ENCODE measurements at regions not wholly inside any gene's neighbourhood (a gene's known extent, or its start where the extent isn't known, plus 50 kb on each side); places are given as distances from the start of the nearest gene placed in this dataset.
A peak's percentile ranks its signal among the peaks of the same experiment; 100 is the strongest.

DNA sequence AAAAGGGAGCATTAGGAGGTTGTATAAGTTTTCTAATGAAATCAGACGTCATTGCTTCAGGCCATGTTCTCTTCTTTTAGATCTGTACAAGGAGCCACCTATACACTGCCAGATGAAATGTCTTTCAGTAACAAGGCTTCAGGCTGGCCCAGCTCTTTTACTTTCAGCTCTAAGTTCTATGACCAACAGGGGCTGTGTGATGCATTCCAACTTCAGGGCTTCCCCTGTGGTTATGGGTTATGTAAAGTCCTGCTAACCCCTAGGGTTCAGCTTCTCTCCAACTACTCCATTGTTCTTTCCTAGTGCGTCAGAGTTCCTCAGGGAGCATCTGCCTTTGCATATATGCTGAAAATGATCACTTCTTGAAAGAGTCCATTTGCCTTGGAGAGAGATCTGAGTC, 79.4 kb upstream of the TTC29 start:
- H3K56ac ChIP-seq (replicated peaks; ENCODE audit: insufficient read length, low read depth, low read length): no peak overlapping the region
- H3K36me3 ChIP-seq (ENCODE audit: control insufficient read depth in 2 of 4, insufficient read depth in 4 of 4, low read length in 3 of 4): no peaks in the 10 kb centered on the region
- H3K18ac ChIP-seq (ENCODE audit: extremely low read depth, low read length): no peak overlapping the region
- no peak overlapping the region for H4K91ac ChIP-seq (replicated peaks; ENCODE audit: insufficient read length, low read length)
- H3K4me1 ChIP-seq (replicated peaks in 1 of 4; ENCODE audit: control insufficient read depth in 3 of 4, insufficient read depth in 4 of 4, low read length in 3 of 4): no peaks in the 10 kb centered on the region; a peak in 1 of 7 replicates
- 72% methylated on average over 2 of the region's 2 CpGs; no CpG with 5 or more reads in 1 of the 2 experiments for WGBS, 2 experiments (ENCODE audit: extremely low coverage in 1 of 2, insufficient coverage in 1 of 2, insufficient read length in 1 of 2, insufficient replicate concordance in 2 of 2, low coverage in 1 of 2, low lambda C conversion rate in 2 of 2, missing lambda C conversion rate in 1 of 2)
- no peak overlapping the region for H4K8ac ChIP-seq (ENCODE audit: extremely low read depth, insufficient read depth, low read length)
- no peak overlapping the region for H3K9ac ChIP-seq (replicated peaks in 1 of 4; ENCODE audit: extremely low read depth in 1 of 4, low read depth in 3 of 4, low read length in 3 of 4)
- no peak overlapping the region for H2BK12ac ChIP-seq (ENCODE audit: low read depth, low read length)
- H2BK20ac ChIP-seq (ENCODE audit: low read length): no peak overlapping the region
- no peak for TF ChIP-seq CTBP2 (IDR thresholded peaks at IDR 0.05; ENCODE audit: borderline replicate concordance, insufficient read depth, insufficient read length, low read length)
- TF ChIP-seq FOSL1 (IDR thresholded peaks at IDR 0.05; ENCODE audit: insufficient read depth, low read depth, low read length): no peak
- no peak for TF ChIP-seq TBP (IDR thresholded peaks at IDR 0.05; ENCODE audit: low read depth, low read length)
- no peak for TF ChIP-seq NANOG (IDR thresholded peaks at IDR 0.05; ENCODE audit: insufficient read depth, low read depth, low read length, poor library complexity, severe bottlenecking)
- H3K4ac ChIP-seq (replicated peaks; ENCODE audit: insufficient read length, low read depth, low read length): no peak overlapping the region
- no peak overlapping the region for H3K14ac ChIP-seq (ENCODE audit: insufficient read length)
- H3K4me3 ChIP-seq (ENCODE audit: extremely low read depth in 1 of 4, insufficient read depth in 2 of 4, low read depth in 3 of 4, low read length in 4 of 4): no peak overlapping the region
- H2BK120ac ChIP-seq (replicated peaks; ENCODE audit: low read depth, low read length): no peak overlapping the region
- H3K23ac ChIP-seq (ENCODE audit: insufficient read length): no peak overlapping the region
- H3K79me1 ChIP-seq (ENCODE audit: low read depth, low read length): no peaks in the 10 kb centered on the region
- H4K20me1 ChIP-seq (replicated peaks in 1 of 2; ENCODE audit: control insufficient read depth in 1 of 2, insufficient read depth in 2 of 2, low read length in 2 of 2): no peaks in the 10 kb centered on the region
- H3K79me2 ChIP-seq (ENCODE audit: control insufficient read depth in 1 of 2, insufficient read depth in 2 of 2, low read length in 2 of 2): no peaks in the 10 kb centered on the region
- DNase-seq (ENCODE audit: low read depth in 1 of 2, low spot score in 2 of 2) (no peak), FAIRE-seq (no peak)
- ChIA-PET CTCF (ENCODE audit: partially characterized antibody) (interaction anchor here (1.0 to 2.0 kb wide), 5 partner anchors 13 to 72 kb away, joined by 3 to 10 read pairs (median 4); no protein-coding TSS in a partner anchor), POLR2A (ENCODE audit: partially characterized antibody) (interaction anchor here (0.6 kb wide), 1 partner anchor 16 kb away, joined by 3 read pairs; no protein-coding TSS in a partner anchor)
- no peak overlapping the region for H2BK15ac ChIP-seq (ENCODE audit: low read length)
- H3K27me3 ChIP-seq (replicated peaks in 1 of 4; ENCODE audit: control insufficient read depth in 3 of 4, extremely low read depth in 1 of 4, insufficient read depth in 3 of 4, low read length in 3 of 4): no peaks in the 10 kb centered on the region
- H3K9me3 ChIP-seq (ENCODE audit: insufficient read depth in 2 of 2, low read depth in 1 of 2, low read length in 1 of 2): no peaks in the 10 kb centered on the region
- H2AFZ ChIP-seq (ENCODE audit: low read length): peak overlapping the region; percentile 72; the same call in 1 of the 2 replicates
- no peaks in the 10 kb centered on the region for H3K23me2 ChIP-seq (ENCODE audit: low read depth, low read length)
- no peak overlapping the region for H4K5ac ChIP-seq (ENCODE audit: insufficient read length, low read depth, low read length)
- H2AK5ac ChIP-seq (ENCODE audit: low read depth, low read length): no peak overlapping the region
- no peak overlapping the region for H3K4me2 ChIP-seq (ENCODE audit: insufficient read depth in 1 of 2, low read depth in 2 of 2, low read length in 2 of 2)
- H2BK5ac ChIP-seq (ENCODE audit: low read depth, low read length): no peak overlapping the region
- H3K27ac ChIP-seq (ENCODE audit: low read depth, low read length): no peak overlapping the region
